ENCODE measurements at regions not wholly inside any gene's neighbourhood (a gene's known extent, or its start where the extent isn't known, plus 50 kb on each side); places are given as distances from the start of the nearest gene placed in this dataset.

GRCh38 chr3:82143661-82144412 lies 382.4 kb upstream of the GBE1 start:
- TF ChIP-seq ZFP30 (CRISPR knock-in tag; IDR thresholded peaks at IDR 0.05) (no peak), CSRNP3 (CRISPR knock-in tag; IDR thresholded peaks at IDR 0.05) (no peak), OSR1 (CRISPR knock-in tag; IDR thresholded peaks at IDR 0.05) (no peak), TCF4 (CRISPR knock-in tag; IDR thresholded peaks at IDR 0.05; ENCODE audit: borderline replicate concordance) (no peak), GLIS3 (CRISPR knock-in tag; IDR thresholded peaks at IDR 0.05) (no peak), ESRRG (CRISPR knock-in tag; IDR thresholded peaks at IDR 0.05) (no peak), TSHZ2 (CRISPR knock-in tag; IDR thresholded peaks at IDR 0.05) (no peak), ZFP3 (CRISPR knock-in tag; IDR thresholded peaks at IDR 0.05) (no peak), ARNTL (CRISPR knock-in tag; IDR thresholded peaks at IDR 0.05; ENCODE audit: borderline replicate concordance, low read depth) (no peak), ZNF8 (CRISPR knock-in tag; IDR thresholded peaks at IDR 0.05) (no peak), CSDC2 (CRISPR knock-in tag; IDR thresholded peaks at IDR 0.05) (no peak), POU6F1 (CRISPR knock-in tag; IDR thresholded peaks at IDR 0.05; ENCODE audit: borderline replicate concordance, low read depth) (no peak), ZC3H10 (CRISPR knock-in tag; IDR thresholded peaks at IDR 0.05) (no peak), ZNF70 (CRISPR knock-in tag; IDR thresholded peaks at IDR 0.05) (no peak), RARB (CRISPR knock-in tag; IDR thresholded peaks at IDR 0.05) (no peak), BACH2 (CRISPR knock-in tag; IDR thresholded peaks at IDR 0.05; ENCODE audit: borderline replicate concordance) (no peak)

GRCh38 chr3:82141592-82141991 lies 380.1 kb upstream of the GBE1 start:
- TF ChIP-seq SNAI2 (CRISPR knock-in tag; IDR thresholded peaks at IDR 0.05): no peak
- no peak for TF ChIP-seq PATZ1 (CRISPR knock-in tag; IDR thresholded peaks at IDR 0.05; ENCODE audit: borderline replicate concordance)
- TF ChIP-seq ZC3H10 (CRISPR knock-in tag; IDR thresholded peaks at IDR 0.05): no peak
- no peak for TF ChIP-seq CREB5 (CRISPR knock-in tag; IDR thresholded peaks at IDR 0.05; ENCODE audit: low read depth)
- TF ChIP-seq ZFP30 (CRISPR knock-in tag; IDR thresholded peaks at IDR 0.05): no peak
- TF ChIP-seq RARB (CRISPR knock-in tag; IDR thresholded peaks at IDR 0.05): no peak
- TF ChIP-seq POU6F1 (CRISPR knock-in tag; IDR thresholded peaks at IDR 0.05; ENCODE audit: borderline replicate concordance, low read depth): no peak
- TF ChIP-seq TOX (CRISPR knock-in tag; IDR thresholded peaks at IDR 0.05; ENCODE audit: borderline replicate concordance): no peak
- no peak for TF ChIP-seq TSHZ2 (CRISPR knock-in tag; IDR thresholded peaks at IDR 0.05)
- no peak for TF ChIP-seq ZFP3 (CRISPR knock-in tag; IDR thresholded peaks at IDR 0.05)
- no peak for ATAC-seq

More at GRCh38 chr3:82143661-82144412, 382.4 kb upstream of the GBE1 start:
- ATAC-seq: no peak
